ENCODE measurements at regions not wholly inside any gene's neighbourhood (a gene's known extent, or its start where the extent isn't known, plus 50 kb on each side); places are given as distances from the start of the nearest gene placed in this dataset.

GRCh38 chr6:168826726-168827585 lies 386.0 kb downstream of the SMOC2 start:
- no peak for DNase-seq (ENCODE audit: low read depth in 6 of 9, low spot score in 9 of 9)
- Histone ChIP-seq H3K27me3 (ENCODE audit: control insufficient read depth in 2 of 2, insufficient read depth in 1 of 2, low read length in 1 of 2) (no peaks in the 10 kb centered on the region), H3K27ac (ENCODE audit: low read depth in 1 of 2, low read length in 1 of 2) (no peak overlapping the region), H3K4me3 (ENCODE audit: low read length in 2 of 2) (no peak overlapping the region), H3K36me3 (ENCODE audit: control insufficient read depth in 2 of 2, insufficient read depth in 2 of 2, low read length in 1 of 2) (no peaks in the 10 kb centered on the region), H3K9me3 (ENCODE audit: control insufficient read depth in 2 of 2, insufficient read depth in 1 of 2, low read length in 1 of 2) (peaks cover 0 to 32% of the 10 kb centered on the region in 2 donors), H3K4me1 (ENCODE audit: control insufficient read depth in 2 of 2, insufficient read depth in 2 of 2, low read length in 2 of 2) (no peaks in the 10 kb centered on the region)
- WGBS, result 84% methylated on average over 19 of the region's 19 CpGs

GRCh38 chr6:168826078-168826390 lies 385.1 kb downstream of the SMOC2 start:
- peaks cover 0 to 37% of the 10 kb centered on the region in 2 donors for H3K9me3 ChIP-seq (ENCODE audit: control insufficient read depth in 2 of 2, insufficient read depth in 1 of 2, low read length in 1 of 2)
- DNase-seq (ENCODE audit: low read depth in 6 of 9, low spot score in 9 of 9), result no peak
- 96% methylated on average over 23 of the region's 23 CpGs for WGBS
- no peaks in the 10 kb centered on the region for H3K36me3 ChIP-seq (ENCODE audit: control insufficient read depth in 2 of 2, insufficient read depth in 2 of 2, low read length in 1 of 2)
- H3K4me3 ChIP-seq (ENCODE audit: low read length in 2 of 2), result no peak overlapping the region
- H3K27ac ChIP-seq (ENCODE audit: low read depth in 1 of 2, low read length in 1 of 2), result no peak overlapping the region
- no peaks in the 10 kb centered on the region for H3K4me1 ChIP-seq (ENCODE audit: control insufficient read depth in 2 of 2, insufficient read depth in 2 of 2, low read length in 2 of 2)
- no peaks in the 10 kb centered on the region for H3K27me3 ChIP-seq (ENCODE audit: control insufficient read depth in 2 of 2, insufficient read depth in 1 of 2, low read length in 1 of 2)

GRCh38 chr6:168825226-168826077 lies 384.5 kb downstream of the SMOC2 start:
- no peak overlapping the region for H3K27ac ChIP-seq (ENCODE audit: low read depth in 1 of 2, low read length in 1 of 2)
- peaks cover 0 to 37% of the 10 kb centered on the region in 2 donors for H3K9me3 ChIP-seq (ENCODE audit: control insufficient read depth in 2 of 2, insufficient read depth in 1 of 2, low read length in 1 of 2)
- 96% methylated on average over 68 of the region's 68 CpGs for WGBS
- no peak for DNase-seq (ENCODE audit: low read depth in 6 of 9, low spot score in 9 of 9)
- no peak overlapping the region for H3K4me3 ChIP-seq (ENCODE audit: low read length in 2 of 2)
- no peaks in the 10 kb centered on the region for H3K27me3 ChIP-seq (ENCODE audit: control insufficient read depth in 2 of 2, insufficient read depth in 1 of 2, low read length in 1 of 2)
- no peaks in the 10 kb centered on the region for H3K4me1 ChIP-seq (ENCODE audit: control insufficient read depth in 2 of 2, insufficient read depth in 2 of 2, low read length in 2 of 2)
- no peaks in the 10 kb centered on the region for H3K36me3 ChIP-seq (ENCODE audit: control insufficient read depth in 2 of 2, insufficient read depth in 2 of 2, low read length in 1 of 2)

- Histone ChIP-seq H3K27me3 (ENCODE audit: control insufficient read depth in 2 of 2, insufficient read depth in 1 of 2, low read length in 1 of 2) (no peaks in the 10 kb centered on the region), H3K4me1 (ENCODE audit: control insufficient read depth in 2 of 2, insufficient read depth in 2 of 2, low read length in 2 of 2) (no peaks in the 10 kb centered on the region), H3K4me3 (ENCODE audit: low read length in 2 of 2) (no peak overlapping the region), H3K36me3 (ENCODE audit: control insufficient read depth in 2 of 2, insufficient read depth in 2 of 2, low read length in 1 of 2) (no peaks in the 10 kb centered on the region), H3K9me3 (ENCODE audit: control insufficient read depth in 2 of 2, insufficient read depth in 1 of 2, low read length in 1 of 2) (peaks cover 0 to 37% of the 10 kb centered on the region in 2 donors), H3K27ac (ENCODE audit: low read depth in 1 of 2, low read length in 1 of 2) (no peak overlapping the region)
- 68% methylated on average over 12 of the region's 12 CpGs for WGBS
- no peak for DNase-seq (ENCODE audit: low read depth in 6 of 9, low spot score in 9 of 9)
These were observed 382.6 kb downstream of the SMOC2 start for GRCh38 chr6:168823397-168824212.

GRCh38 chr6:168822376-168822775 lies 381.4 kb downstream of the SMOC2 start:
- no peak for DNase-seq (ENCODE audit: low read depth in 6 of 9, low spot score in 9 of 9)
- Histone ChIP-seq H3K27ac (ENCODE audit: low read depth in 1 of 2, low read length in 1 of 2) (no peak overlapping the region), H3K36me3 (ENCODE audit: control insufficient read depth in 2 of 2, insufficient read depth in 2 of 2, low read length in 1 of 2) (no peaks in the 10 kb centered on the region), H3K27me3 (ENCODE audit: control insufficient read depth in 2 of 2, insufficient read depth in 1 of 2, low read length in 1 of 2) (no peaks in the 10 kb centered on the region), H3K9me3 (ENCODE audit: control insufficient read depth in 2 of 2, insufficient read depth in 1 of 2, low read length in 1 of 2) (peaks cover 0 to 35% of the 10 kb centered on the region in 2 donors), H3K4me1 (ENCODE audit: control insufficient read depth in 2 of 2, insufficient read depth in 2 of 2, low read length in 2 of 2) (no peaks in the 10 kb centered on the region), H3K4me3 (ENCODE audit: low read length in 2 of 2) (no peak overlapping the region)
- WGBS, result 82% methylated on average over 9 of the region's 9 CpGs

GRCh38 chr6:168819546-168819945 lies 378.6 kb downstream of the SMOC2 start:
- no peak overlapping the region for H3K27ac ChIP-seq (ENCODE audit: low read depth in 1 of 2, low read length in 1 of 2)
- H3K4me1 ChIP-seq (ENCODE audit: control insufficient read depth in 2 of 2, insufficient read depth in 2 of 2, low read length in 2 of 2), result no peaks in the 10 kb centered on the region
- WGBS, result 87% methylated on average over 8 of the region's 8 CpGs
- H3K36me3 ChIP-seq (ENCODE audit: control insufficient read depth in 2 of 2, insufficient read depth in 2 of 2, low read length in 1 of 2), result no peaks in the 10 kb centered on the region
- H3K4me3 ChIP-seq (ENCODE audit: low read length in 2 of 2), result no peak overlapping the region
- no peak for DNase-seq (ENCODE audit: low read depth in 6 of 9, low spot score in 9 of 9)
- H3K27me3 ChIP-seq (ENCODE audit: control insufficient read depth in 2 of 2, insufficient read depth in 1 of 2, low read length in 1 of 2), result no peaks in the 10 kb centered on the region
- H3K9me3 ChIP-seq (ENCODE audit: control insufficient read depth in 2 of 2, insufficient read depth in 1 of 2, low read length in 1 of 2), result peaks cover 0 to 26% of the 10 kb centered on the region in 2 donors

GRCh38 chr6:168817558-168818159 lies 376.7 kb downstream of the SMOC2 start:
- WGBS, result 48% methylated on average over 1 of the region's 1 CpG
- Histone ChIP-seq H3K9me3 (ENCODE audit: control insufficient read depth in 2 of 2, insufficient read depth in 1 of 2, low read length in 1 of 2) (peaks cover 0 to 19% of the 10 kb centered on the region in 2 donors), H3K27me3 (ENCODE audit: control insufficient read depth in 2 of 2, insufficient read depth in 1 of 2, low read length in 1 of 2) (no peaks in the 10 kb centered on the region), H3K4me1 (ENCODE audit: control insufficient read depth in 2 of 2, insufficient read depth in 2 of 2, low read length in 2 of 2) (no peaks in the 10 kb centered on the region), H3K27ac (ENCODE audit: low read depth in 1 of 2, low read length in 1 of 2) (no peak overlapping the region), H3K4me3 (ENCODE audit: low read length in 2 of 2) (no peak overlapping the region), H3K36me3 (ENCODE audit: control insufficient read depth in 2 of 2, insufficient read depth in 2 of 2, low read length in 1 of 2) (no peaks in the 10 kb centered on the region)
- no peak for DNase-seq (ENCODE audit: low read depth in 6 of 9, low spot score in 9 of 9)

GRCh38 chr6:168815229-168815628 lies 374.2 kb downstream of the SMOC2 start:
- Histone ChIP-seq H3K27me3 (ENCODE audit: control insufficient read depth in 2 of 2, insufficient read depth in 1 of 2, low read length in 1 of 2) (no peaks in the 10 kb centered on the region), H3K9me3 (ENCODE audit: control insufficient read depth in 2 of 2, insufficient read depth in 1 of 2, low read length in 1 of 2) (peaks cover 0 to 7% of the 10 kb centered on the region in 2 donors), H3K36me3 (ENCODE audit: control insufficient read depth in 2 of 2, insufficient read depth in 2 of 2, low read length in 1 of 2) (no peaks in the 10 kb centered on the region), H3K4me1 (ENCODE audit: control insufficient read depth in 2 of 2, insufficient read depth in 2 of 2, low read length in 2 of 2) (no peaks in the 10 kb centered on the region), H3K4me3 (ENCODE audit: low read length in 2 of 2) (no peak overlapping the region), H3K27ac (ENCODE audit: low read depth in 1 of 2, low read length in 1 of 2) (no peak overlapping the region)
- no peak for DNase-seq (ENCODE audit: low read depth in 6 of 9, low spot score in 9 of 9)
- 64% methylated on average over 5 of the region's 5 CpGs for WGBS

Data from thymus (tissue), 11 donors.